ENCODE measurements at regions not wholly inside any gene's neighbourhood (a gene's known extent, or its start where the extent isn't known, plus 50 kb on each side); places are given as distances from the start of the nearest gene placed in this dataset.

- TF ChIP-seq CTCF (IDR thresholded peaks at IDR 0.05) (no peak), POLR2AphosphoS5 (IDR thresholded peaks at IDR 0.05) (no peak), POLR2A (IDR thresholded peaks at IDR 0.05) (no peak), EP300 (IDR thresholded peaks at IDR 0.05) (no peak)
Observed at GRCh38 chr10:113232928-113233511, 283.0 kb downstream of the TCF7L2 start.

Measured in sigmoid colon (tissue), 4 donors.